ENCODE measurements at regions not wholly inside any gene's neighbourhood (a gene's known extent, or its start where the extent isn't known, plus 50 kb on each side); places are given as distances from the start of the nearest gene placed in this dataset.

DNA sequence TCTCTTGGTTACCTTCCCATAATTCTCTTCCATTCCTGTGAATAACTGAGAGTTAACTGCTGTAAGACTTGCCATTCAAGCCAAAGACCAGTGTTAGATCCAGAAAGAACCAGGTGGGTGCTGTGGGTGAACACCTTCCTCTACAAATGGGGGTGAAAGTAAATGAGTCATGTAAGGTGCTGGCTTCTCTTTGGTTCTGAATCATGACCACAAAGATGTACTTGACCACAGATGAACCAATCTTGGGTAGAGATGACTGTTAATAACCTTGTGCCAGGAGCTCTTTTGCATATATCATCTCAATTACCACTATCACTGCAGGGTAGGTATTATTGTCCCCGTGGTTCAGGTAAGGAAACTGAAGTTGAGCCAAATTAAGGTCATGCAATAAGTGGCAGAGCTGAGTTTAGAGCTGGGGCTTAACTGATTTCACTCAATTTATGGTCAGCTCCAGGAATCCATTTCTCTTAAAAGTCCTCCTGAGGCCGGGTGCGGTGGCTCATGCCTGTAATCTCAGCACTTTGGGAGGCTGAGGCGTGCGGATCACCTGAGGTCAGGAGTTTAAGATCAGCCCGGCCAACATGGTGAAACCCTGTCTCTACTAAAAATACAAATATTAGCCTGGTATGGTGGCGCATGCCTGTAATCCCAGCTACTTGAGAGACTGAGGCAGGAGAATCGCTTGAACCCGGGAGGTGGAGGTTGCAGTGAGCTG, 244.9 kb upstream of the CXCR4 start:
- Histone ChIP-seq H4K8ac (replicated peaks; ENCODE audit: insufficient read length, low read depth, low read length) (no peak overlapping the region), H3K27me3 (ENCODE audit: insufficient read depth, low read length) (no peaks in the 10 kb centered on the region), H3K9me3 (ENCODE audit: control insufficient read depth, low read depth, low read length) (no peaks in the 10 kb centered on the region), H2BK15ac (ENCODE audit: low read depth, low read length) (no peak overlapping the region), H2AK5ac (ENCODE audit: insufficient read length, low read length) (no peak overlapping the region), H2BK5ac (ENCODE audit: insufficient read length, low read length) (no peak overlapping the region), H3K4ac (ENCODE audit: low read depth, low read length) (no peak overlapping the region), H3K9ac (ENCODE audit: extremely low read depth, insufficient read length, low read length) (no peak overlapping the region), H4K91ac (ENCODE audit: insufficient read length, low read depth, low read length) (no peak overlapping the region), H3K14ac (ENCODE audit: insufficient read depth, low read length) (no peak overlapping the region), H2BK120ac (ENCODE audit: low read depth, low read length, poor library complexity, severe bottlenecking) (no peak overlapping the region), H4K20me1 (ENCODE audit: control insufficient read depth, insufficient read depth, insufficient read length) (no peaks in the 10 kb centered on the region), H3K4me2 (ENCODE audit: insufficient read depth, insufficient read length, low read length) (no peak overlapping the region), H2BK20ac (ENCODE audit: low read depth, low read length, poor library complexity, severe bottlenecking) (no peak overlapping the region), H3K79me1 (ENCODE audit: insufficient read depth, low read depth, low read length, poor library complexity, severe bottlenecking) (no peaks in the 10 kb centered on the region), H3K18ac (ENCODE audit: insufficient read length, low read depth, low read length) (no peak overlapping the region), H3K79me2 (ENCODE audit: insufficient read depth, low read length) (no peaks in the 10 kb centered on the region; the same call in 1 of the 2 replicates), H2BK12ac (ENCODE audit: insufficient read length, low read depth, low read length) (no peak overlapping the region), H3K4me1 (ENCODE audit: insufficient read depth, low read length) (no peaks in the 10 kb centered on the region), H3K27ac (ENCODE audit: insufficient read length, low read depth, low read length) (no peak overlapping the region), H3K56ac (ENCODE audit: insufficient read length, low read depth, low read length) (no peak overlapping the region), H3K23ac (ENCODE audit: insufficient read length, low read depth, low read length) (no peak overlapping the region), H2AFZ (ENCODE audit: low read length) (no peak overlapping the region), H3T11ph (ENCODE audit: low read length) (no peak overlapping the region), H3K23me2 (ENCODE audit: insufficient read length, low read depth, low read length, poor library complexity, severe bottlenecking) (no peaks in the 10 kb centered on the region), H4K5ac (ENCODE audit: insufficient read length, low read depth, low read length) (no peak overlapping the region)
- TF ChIP-seq, protein P1, sequence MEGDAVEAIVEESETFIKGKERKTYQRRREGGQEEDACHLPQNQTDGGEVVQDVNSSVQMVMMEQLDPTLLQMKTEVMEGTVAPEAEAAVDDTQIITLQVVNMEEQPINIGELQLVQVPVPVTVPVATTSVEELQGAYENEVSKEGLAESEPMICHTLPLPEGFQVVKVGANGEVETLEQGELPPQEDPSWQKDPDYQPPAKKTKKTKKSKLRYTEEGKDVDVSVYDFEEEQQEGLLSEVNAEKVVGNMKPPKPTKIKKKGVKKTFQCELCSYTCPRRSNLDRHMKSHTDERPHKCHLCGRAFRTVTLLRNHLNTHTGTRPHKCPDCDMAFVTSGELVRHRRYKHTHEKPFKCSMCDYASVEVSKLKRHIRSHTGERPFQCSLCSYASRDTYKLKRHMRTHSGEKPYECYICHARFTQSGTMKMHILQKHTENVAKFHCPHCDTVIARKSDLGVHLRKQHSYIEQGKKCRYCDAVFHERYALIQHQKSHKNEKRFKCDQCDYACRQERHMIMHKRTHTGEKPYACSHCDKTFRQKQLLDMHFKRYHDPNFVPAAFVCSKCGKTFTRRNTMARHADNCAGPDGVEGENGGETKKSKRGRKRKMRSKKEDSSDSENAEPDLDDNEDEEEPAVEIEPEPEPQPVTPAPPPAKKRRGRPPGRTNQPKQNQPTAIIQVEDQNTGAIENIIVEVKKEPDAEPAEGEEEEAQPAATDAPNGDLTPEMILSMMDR (conservative IDR thresholded peaks at IDR 0.05), result no peak
- Mint-ChIP-seq H3K36me3 (ENCODE audit: insufficient read depth in 1 of 3, low read depth in 3 of 3) (no peaks in the 10 kb centered on the region; a peak in 1 of 7 replicates), H3K27ac (no peak overlapping the region), H3K9me3 (peaks cover 4% of the 10 kb centered on the region in 2 experiments; a peak in 2 of 5 replicates), H3K4me3 (no peak overlapping the region), H3K4me1 (no peaks in the 10 kb centered on the region), H3K27me3 (ENCODE audit: low read depth) (no peaks in the 10 kb centered on the region; the same call in 1 of the 2 replicates)
- WGBS (ENCODE audit: extremely low coverage, insufficient read length, low lambda C conversion rate), result no CpG with 5 or more reads among the region's 9 CpGs
- no peak for DNase-seq
